Prostate gland (tissue), 2 donors: ENCODE measurements at regions not wholly inside any gene's neighbourhood (a gene's known extent, or its start where the extent isn't known, plus 50 kb on each side); places are given as distances from the start of the nearest gene placed in this dataset.

Experiments used
- CTCF ChIP-seq, 4 experiments: fragments of 200-600 bp in 2 of 4; fragments of 450-650 bp in 2 of 4; sonication (generic) in 2 of 4; IDR thresholded peaks; 1 replicate in 3 of 4; 2 replicates in 1 of 4; pipeline ENCODE4 v1.5.1; 2016 to 2019; ENCODE audit warnings: antibody characterized with exemption in 4 of 4, mild to moderate bottlenecking in 2 of 4, moderate library complexity in 2 of 4
- POLR2A ChIP-seq: fragments of 450-650 bp; IDR thresholded peaks from one replicate; pipeline ENCODE4 v1.6.1; 2016; ENCODE audit warnings: antibody characterized with exemption, mild to moderate bottlenecking

GRCh38 chr2:181760521-181760920 lies 80.2 kb upstream of the NEUROD1 start:
- TF ChIP-seq CTCF (IDR thresholded peaks at IDR 0.05): no peak
- no peak for TF ChIP-seq POLR2A
